GM18868 (cell line): ENCODE measurements at regions not wholly inside any gene's neighbourhood (a gene's known extent, or its start where the extent isn't known, plus 50 kb on each side); places are given as distances from the start of the nearest gene placed in this dataset.

ENCODE experiments used
- ATAC-seq: cut with Tn5 transposase; IDR thresholded peaks from one replicate; pipeline ENCODE4 v1.9.1; 2021; ENCODE audit warnings: mild to moderate bottlenecking, moderate library complexity; ENCODE audit not compliant: unreplicated experiment

DNA sequence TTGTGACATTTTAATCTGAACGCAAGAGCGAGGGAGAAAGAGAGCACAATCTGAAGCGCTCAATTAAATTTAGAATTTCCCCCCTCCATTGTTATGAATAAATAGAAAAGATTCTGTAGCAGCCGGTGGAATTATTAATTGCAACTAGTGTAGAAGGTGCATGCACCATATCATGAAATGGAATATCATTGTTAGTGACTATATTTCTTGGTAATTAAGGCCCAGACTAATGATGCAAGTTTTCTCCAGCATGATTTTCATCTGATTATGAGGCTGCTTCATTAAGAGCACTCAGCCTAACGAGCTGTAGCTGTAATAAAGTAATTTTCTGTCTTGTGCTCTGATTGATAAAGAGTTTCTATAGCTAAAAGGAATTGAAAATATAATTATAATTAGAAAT, 432.2 kb upstream of the SPRED2 start:
- ATAC-seq, result no peak

DNA sequence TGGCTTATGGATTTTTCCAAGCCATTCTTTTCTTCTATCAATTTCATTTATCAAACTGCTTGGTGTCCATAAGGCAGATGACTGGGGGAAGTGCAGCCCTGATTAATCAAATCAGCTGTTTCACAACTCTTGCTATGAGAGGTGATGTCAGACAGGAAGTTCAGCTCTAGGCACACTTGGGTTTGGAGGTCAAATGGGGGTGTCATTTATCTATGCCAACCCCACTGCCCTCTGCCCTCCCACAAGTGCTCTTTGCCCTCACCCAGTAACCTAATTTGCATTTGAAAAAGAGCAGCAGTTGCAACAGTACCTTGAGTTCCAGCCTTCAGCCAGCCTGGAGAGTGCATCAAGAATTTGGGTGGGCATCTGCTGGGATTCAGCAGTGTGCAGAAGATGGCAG, 431.3 kb upstream of the SPRED2 start:
- no peak for ATAC-seq

DNA sequence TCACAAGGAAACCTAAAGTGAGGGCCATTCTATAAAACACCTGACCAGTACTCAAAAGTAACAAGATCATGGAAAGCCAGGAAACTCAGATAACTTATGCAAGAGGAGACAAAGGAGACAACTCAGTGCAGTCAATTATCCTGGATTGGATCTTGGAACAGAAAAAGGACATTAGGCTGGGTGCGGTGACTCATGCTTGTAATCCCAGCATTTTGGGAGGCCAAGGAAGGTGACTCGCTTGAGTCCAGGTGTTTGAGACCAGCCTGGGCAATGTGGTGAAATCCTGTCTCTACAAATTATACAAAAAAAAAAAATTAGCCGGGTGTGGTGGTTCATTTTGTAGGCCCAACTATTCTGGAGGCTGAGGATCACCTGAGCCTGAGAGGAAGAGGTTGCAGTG, 424.5 kb upstream of the SPRED2 start:
- no peak for ATAC-seq

DNA sequence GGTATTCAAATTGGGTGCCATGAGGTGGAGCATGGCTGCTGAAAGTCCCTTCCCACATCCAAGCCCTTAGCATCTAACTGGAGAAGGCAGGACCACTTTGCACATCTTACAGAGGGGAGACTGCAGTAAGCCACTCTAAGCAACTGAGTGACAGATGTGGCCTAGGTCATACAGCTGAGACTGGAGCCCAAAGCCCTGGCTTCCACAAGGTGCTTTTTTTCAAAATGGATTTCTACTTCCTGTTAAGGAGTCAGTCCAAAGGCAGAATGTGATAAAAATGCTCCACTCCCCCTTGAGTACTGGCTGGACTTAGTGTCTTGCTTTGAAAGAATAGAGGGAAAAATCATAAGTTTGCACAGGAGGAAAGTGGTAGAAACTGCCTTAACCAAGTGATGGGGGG, 424.0 kb upstream of the SPRED2 start:
- ATAC-seq, result no peak

DNA sequence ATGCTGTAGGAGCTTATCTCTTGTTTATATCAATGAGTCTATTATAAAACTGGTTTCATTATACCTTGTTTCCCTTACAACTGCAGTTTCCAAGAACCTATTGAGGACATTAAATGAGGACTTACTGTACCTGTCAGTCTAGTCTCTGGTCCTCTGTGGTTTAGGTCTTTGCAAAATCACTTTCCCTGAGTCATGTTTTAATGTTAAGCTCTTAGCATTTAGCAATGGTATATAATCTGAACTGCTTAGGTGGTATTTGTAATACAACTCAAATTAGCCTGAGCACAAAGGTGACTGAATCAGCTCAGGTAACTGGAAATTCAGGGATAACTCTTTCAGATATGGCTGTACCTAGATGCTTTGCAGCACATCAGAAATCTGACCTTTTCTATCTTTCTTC, 418.3 kb upstream of the SPRED2 start:
- ATAC-seq, result no peak

DNA sequence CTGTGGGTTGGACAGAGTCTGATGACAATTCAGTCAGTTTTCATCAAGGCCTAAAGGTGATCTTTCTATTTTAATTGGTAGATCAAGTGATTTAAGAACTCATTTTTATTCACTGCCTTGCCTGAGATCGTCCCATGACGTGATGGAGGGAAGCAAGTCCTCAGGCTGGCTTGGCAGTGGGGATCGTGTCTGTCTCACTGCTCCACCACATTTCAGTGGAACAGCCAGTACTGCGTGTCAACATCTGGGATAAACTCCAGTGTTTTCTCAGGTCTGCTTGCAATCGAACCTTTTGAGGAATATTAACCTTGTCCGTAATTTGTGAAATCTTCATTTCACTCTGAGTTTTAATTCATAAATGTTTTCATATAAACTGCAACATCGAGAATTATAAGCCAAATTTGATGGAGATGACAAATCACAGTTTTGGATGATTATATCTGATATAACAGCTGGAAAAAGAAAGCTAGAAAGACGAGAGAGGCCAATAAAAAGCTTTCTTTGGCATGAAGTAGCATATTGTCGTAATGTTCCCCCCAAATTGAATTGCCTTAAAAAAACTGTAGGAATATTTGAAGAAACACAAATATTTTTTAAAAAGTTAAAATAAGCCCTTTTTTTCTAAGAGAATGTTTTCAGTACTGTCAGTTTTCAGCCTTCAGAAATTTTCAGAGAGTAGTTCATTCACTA, 414.7 kb upstream of the SPRED2 start:
- ATAC-seq, result no peak

DNA sequence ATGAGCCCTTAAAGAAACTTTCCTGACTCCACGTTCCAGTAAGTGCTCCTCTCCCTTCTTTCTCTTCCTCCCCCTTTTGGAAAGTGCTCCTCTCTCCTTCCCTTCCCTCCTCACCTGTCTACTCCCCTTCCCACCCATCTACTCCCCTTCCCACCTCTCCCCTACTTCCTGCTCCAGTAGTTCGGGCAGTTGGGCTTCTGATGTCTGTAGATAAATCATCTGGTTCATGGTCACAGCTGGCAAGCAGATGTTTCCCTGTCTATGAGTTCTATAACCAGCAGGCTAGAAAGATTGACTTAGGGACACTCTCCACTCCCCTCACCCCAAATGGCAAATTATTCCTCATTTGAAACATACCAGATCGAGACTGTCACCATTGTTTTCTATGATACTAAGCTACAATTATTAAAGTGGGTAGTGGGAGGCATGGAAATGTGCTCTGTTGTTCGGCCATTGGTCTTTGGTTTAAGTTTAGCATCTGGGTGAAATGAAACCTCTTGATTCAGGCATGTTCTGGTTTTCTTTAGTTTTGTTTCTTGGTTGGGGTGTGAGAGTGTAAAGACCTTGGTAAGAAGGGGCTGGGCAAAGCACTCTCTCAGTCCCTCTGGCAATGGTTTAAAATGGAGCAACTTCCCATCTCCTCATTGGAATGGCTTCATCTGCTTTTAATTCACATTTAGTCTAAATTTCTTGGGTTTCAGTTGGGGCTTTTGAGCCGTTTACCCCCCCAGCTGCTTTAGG, 413.2 kb upstream of the SPRED2 start:
- no peak for ATAC-seq

DNA sequence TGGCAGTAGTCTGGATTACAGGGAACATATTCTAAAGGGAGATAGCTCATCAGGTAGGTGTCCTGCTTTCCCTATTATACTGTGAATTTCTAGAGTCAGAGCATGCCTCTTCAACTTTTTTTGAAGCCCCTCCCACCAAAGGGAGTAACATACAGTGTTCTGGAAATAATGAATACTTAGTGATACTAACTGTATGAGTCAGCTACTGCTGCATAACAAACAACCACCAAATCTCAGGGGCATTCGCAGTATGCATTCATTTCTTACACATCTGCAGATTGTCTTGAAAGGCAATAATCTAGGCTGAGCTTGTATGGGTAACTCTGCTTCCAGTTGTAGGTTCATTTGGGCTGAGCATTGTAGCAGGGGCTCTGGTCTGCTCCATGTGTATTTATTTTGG, 409.7 kb upstream of the SPRED2 start:
- no peak for ATAC-seq

DNA sequence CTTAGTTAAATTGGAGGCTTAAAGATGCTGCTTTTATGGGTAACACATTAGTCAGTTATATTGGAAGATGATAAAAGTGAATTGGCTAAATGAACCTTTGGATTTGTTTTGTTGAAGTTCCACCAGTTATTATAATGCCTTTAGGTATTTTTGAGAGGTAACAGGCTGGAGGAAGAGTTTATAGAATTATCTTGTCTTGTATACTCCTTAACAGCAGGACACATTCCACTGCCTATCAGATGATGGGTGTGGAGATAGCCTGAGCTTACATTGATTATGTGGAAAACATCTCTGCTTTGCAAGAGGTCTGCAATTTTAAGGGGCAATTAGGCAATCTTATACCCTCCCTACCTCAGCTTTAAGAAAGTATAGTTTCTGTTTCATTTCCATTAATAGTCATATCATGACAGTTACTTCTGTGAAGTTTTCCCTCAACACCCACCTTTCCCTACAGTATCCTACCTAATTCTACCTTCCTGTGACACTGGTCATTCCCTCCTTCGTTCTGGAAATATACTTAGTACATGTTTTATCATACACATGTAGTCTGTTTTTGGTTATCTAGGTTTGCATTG, 403.7 kb upstream of the SPRED2 start:
- no peak for ATAC-seq

DNA sequence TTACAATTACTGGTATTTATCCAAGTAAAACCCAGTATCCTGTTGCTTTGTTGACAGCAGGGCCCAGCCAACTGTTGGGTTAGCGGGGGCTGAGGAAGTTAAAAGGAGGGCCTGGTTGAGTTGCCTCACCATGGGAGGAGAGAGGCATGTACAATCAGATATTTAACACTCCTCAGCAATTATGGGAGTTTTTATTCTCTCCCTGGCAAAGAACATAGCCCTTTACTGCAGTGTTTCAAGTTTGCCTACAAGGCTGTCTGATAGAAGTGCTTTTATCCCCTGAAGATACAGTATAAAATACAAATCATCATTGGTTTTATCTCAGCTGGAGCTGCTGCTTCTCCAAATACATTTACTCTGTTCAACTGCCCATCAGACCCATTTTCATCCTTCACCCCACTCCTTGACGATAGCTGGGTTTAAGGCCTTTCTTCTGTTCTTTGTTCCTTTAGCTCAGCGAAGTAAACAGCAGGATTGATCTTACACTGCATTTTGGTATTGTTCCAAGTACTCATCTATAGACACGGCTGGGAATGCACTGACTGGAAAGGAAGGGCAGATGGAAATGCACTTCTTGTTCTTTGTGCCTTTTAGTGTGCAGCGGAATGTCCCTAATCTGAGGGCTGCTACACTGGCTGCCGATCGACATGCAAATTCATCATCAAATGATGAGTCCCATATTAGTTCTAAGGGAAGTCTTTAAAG, 402.5 kb upstream of the SPRED2 start:
- no peak for ATAC-seq

DNA sequence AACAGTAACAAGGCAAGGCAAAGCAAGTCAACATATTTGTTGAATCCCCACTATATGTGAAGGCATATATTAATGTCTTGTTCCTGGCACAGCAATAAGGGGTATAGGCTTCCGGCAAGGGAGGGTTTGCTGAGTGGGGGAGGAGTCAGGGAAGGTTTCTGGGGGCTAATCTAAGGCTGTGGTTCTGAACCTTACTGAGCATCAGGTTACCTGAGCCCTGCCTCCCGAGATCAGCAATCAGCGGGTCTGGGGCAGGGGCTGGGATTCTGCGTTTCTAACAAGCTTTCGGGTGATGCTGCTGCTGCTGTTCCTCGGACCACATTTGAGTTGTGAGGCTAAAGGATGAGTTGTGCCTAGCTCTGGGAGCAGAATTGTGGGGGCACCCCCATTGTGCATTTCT, 401.7 kb upstream of the SPRED2 start:
- no peak for ATAC-seq

DNA sequence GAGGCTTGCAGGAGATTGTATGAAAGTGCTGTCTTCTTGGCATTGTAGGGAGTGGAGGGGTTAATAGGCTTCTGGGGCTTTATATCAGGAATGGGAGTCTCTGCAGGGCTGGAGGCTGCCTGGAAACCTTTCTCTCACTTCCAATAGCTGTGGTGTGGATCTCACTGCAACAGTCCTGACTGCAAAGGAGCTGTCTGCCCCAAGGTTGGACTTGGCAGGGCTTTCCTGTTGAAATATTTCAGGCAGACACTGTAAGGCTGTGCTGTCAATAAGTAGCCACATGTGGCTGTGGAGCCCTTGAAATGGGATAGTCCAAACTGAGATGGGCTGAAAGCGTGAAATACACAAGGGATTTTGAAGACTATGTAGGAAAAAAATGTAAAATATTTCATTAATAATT, 399.1 kb upstream of the SPRED2 start:
- ATAC-seq, result no peak

DNA sequence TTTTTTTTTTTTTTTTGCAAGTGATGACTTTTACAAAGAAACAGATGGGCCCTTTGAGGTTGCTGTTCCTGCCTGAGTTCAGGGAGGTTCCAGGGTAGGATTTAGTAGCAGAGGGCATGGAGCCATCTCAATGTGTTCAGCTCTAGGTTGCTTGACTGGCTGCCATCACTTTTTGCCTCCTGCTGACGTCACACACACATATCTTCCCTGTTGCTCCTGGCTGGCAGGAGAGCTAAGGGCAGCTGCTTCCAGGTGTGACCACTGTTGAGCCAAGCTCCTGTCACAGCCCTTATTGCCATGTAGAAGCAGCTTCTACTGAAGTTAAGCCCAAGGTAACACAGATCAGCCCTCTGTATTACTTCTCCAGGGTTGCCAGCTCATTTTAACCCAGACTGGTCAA, 394.2 kb upstream of the SPRED2 start:
- ATAC-seq, result no peak

DNA sequence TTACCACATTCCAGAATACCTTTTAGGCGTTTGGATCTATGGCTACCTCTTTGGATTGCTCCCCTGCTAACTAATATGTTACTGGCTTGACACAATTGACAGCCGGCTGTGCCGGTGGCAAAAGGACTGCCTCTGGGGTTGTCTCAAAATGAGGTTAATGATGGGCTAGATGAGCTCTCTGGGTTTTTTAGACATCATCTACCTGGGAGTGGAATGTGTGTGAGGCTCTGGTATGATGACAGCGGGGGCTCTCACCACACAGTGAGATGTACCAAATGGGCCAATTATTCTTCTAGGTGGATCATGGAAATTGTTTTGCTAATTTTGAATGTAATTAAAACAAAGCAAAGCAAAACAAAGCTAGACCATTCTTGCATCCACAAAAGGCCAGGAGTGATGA, 391.1 kb upstream of the SPRED2 start:
- no peak for ATAC-seq

DNA sequence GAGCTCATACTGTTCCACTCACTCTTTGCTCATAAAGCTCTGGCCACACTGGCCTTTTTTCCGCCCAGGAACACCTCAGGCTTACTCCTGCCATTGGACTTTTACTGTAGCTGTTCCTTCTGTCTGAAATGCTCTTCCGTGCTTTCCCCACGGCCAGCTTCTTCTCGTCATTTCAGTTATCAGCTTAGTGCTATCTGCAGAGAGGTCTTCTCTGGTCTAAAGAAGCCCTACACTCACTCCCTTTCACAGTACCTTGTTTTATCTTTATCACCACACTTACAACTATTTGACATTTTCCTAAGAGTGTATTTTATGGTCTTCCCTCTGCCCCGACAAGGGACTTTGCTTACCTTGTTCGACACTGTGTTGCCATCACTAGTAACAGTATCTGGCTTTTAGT, 388.1 kb upstream of the SPRED2 start:
- no peak for ATAC-seq

DNA sequence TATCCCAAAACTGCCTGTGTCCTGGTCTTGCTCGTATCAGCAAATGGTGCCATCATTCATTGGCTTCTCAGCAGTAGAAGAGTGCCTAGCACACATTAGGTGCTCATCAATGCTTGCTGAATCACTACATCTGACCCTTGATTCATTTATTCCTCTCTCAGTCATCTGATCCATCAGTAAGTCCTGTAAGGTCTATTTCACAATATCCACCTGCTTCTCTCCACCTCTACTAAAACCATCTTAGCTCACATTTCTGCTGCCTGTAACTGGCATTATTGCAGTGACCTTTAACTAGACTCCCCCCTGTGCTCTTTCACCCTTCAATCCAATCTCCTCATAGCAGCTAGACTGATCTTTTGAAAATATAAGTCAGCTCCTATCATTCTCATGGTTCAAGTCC, 387.6 kb upstream of the SPRED2 start:
- ATAC-seq, result no peak

DNA sequence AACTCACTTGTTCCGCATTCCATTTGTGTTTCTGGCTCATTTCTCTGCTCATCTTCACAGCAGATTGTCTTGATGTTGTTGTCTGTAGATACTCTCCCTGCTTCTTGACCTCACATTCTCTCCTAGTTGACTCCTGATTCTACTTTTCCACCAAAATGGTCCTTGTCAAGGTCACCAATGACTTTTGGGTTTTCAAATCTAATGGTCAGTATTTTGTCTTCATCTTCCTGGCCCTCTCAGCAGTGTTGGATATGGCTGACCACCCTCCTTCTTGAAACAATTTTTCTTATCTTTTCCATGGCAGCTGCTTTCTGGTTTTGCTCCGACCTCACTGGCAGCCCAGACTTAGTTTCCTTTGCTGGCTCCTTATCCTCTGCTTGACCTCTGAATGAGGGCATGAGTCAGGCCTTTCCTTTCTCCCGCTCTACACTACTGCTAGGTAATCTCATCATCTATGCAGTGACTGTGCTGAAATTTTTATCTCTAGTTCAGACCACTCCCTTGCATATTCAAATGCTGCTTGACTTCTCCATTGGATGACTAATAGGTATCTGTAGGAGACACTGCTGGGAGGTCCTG, 386.6 kb upstream of the SPRED2 start:
- no peak for ATAC-seq

DNA sequence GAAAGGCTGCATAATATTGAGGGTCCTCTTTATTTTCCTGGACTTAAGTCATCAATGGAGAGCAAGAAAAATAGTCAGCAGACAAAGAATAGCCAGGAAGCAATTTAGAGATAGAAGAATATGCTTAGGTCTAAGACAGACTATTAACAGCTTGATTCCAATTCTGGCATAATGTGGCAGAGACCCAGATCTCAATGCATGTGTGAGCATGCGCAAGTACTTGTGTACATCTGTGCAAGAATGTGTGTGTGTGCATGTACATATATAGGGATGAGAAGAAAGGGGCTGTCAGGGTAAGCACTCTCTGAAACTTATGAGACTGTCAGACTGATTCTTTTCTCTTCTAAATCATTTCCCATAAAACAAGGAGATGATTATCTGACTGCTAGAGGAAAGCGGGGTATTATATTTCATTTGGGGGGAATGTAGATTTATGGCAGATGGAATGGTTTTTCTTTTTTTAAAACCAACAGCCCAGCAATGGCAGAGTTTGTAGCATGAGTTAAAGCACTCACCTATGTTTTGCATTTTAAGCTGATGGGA, 381.3 kb upstream of the SPRED2 start:
- no peak for ATAC-seq

DNA sequence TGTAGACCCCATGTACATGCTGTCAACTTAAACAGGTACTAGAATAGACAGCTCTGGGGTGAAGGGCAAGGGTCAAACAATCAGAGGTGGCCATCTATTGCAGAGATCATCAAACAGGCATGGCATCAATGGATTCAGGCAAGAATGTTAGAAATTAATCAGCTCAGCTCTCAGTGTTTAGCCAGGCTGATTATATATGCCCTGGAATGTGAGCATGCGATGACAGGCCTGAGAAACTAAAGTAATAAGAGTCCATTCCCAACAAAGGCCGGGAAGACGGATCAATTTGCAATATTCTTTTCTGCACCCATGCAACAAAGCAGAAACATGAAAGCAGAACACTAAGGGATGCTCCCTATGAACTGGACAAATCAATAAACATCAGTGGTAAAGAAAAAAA, 380.5 kb upstream of the SPRED2 start:
- no peak for ATAC-seq

DNA sequence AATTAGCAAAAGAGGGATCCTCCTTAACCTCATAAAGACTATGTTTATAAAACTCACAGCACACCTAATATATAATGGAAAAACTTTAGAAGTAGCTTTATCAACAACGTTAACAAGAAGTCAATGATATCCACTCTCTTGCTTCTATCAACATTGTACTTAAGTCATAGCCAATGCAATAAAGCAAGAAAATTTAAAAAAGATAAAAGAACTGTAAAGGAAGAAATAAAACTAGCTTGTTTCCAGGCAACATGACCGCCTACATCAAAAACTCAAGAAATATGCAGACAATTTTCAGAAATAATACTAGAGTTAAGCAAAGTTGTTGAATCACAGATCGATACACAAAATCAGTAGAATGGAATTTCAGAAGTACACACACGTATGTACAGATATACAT, 375.5 kb upstream of the SPRED2 start:
- no peak for ATAC-seq

DNA sequence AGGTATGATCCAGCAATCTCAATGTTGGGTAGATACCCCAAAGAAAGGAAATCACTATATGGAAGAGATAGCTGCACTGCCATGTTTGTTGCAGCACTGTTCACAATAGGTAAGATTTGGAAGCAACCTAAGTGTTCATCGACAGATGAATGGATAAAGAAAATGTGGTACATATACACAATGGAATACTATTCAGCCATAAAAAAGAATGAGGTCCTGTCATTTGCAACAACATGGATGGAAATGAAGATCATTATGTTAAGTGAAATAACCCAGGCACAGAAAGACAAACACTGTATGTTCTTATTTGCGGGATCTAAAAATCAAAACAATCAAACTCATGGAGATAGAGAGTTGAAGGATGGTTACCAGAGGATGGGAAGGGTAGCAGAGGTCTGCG, 372.4 kb upstream of the SPRED2 start:
- ATAC-seq, result no peak
